H1 (cell line): ENCODE measurements at regions not wholly inside any gene's neighbourhood (a gene's known extent, or its start where the extent isn't known, plus 50 kb on each side); places are given as distances from the start of the nearest gene placed in this dataset.

Source experiments
- CTCF ChIA-PET: fragments of 300-600 bp; sonication (Branson Sonifier 250); formaldehyde crosslinking; loops from one replicate; lab custom pipeline; 2021; ENCODE audit not compliant: partially characterized antibody; lab: Charles Lee
- POLR2A ChIA-PET: fragments of 300-600 bp; sonication (Branson Sonifier 250); formaldehyde crosslinking; loops from one replicate; lab custom pipeline; 2021; ENCODE audit warnings: inconsistent platforms; ENCODE audit not compliant: partially characterized antibody; lab: Charles Lee
- DNase-seq, 2 experiments: peaks; one replicate each; pipeline versions ENCODE4 v3.0.0 to v3.0.0-alpha.2; 2010 to 2022; ENCODE audit warnings: low spot score in 2 of 2, low read depth in 1 of 2, mixed read lengths in 1 of 2
- FAIRE-seq: peaks from 2 replicates; lab custom pipeline; 2011; peaks lifted over from hg19 to GRCh38; lab: Jason Lieb, UNC
- H2AFZ ChIP-seq: 2 replicates; pipeline ENCODE4 v1.8.1; 2012; ENCODE audit warnings: low read length, inconsistent platforms
- H2AK5ac ChIP-seq: 2 replicates; pipeline ENCODE4 v1.6.1; 2013; ENCODE audit warnings: low read depth, low read length
- H2BK120ac ChIP-seq: replicated peaks from 2 replicates; pipeline ENCODE3; 2013; ENCODE audit warnings: low read depth, low read length, inconsistent platforms
- H2BK12ac ChIP-seq: 2 replicates; pipeline ENCODE4 v1.6.1; 2013; ENCODE audit warnings: low read depth, low read length
- H2BK15ac ChIP-seq: 2 replicates; pipeline ENCODE4 v1.6.1; 2013; ENCODE audit warnings: low read length
- H2BK20ac ChIP-seq: 2 replicates; pipeline ENCODE4 v1.6.1; 2013; ENCODE audit warnings: low read length
- H2BK5ac ChIP-seq: 2 replicates; pipeline ENCODE4 v1.6.1; 2013; ENCODE audit warnings: low read depth, low read length
- H3K14ac ChIP-seq: 2 replicates; pipeline ENCODE4 v1.6.1; 2013; ENCODE audit warnings: inconsistent platforms; ENCODE audit not compliant: insufficient read length
- H3K18ac ChIP-seq: 2 replicates; pipeline ENCODE4 v1.6.1; 2013; ENCODE audit warnings: low read length; ENCODE audit errors: extremely low read depth
- H3K23ac ChIP-seq: 2 replicates; pipeline ENCODE4 v1.6.1; 2013; ENCODE audit warnings: inconsistent platforms; ENCODE audit not compliant: insufficient read length
- H3K23me2 ChIP-seq: 2 replicates; pipeline ENCODE4 v1.6.1; 2013; ENCODE audit warnings: low read depth, low read length
- H3K27ac ChIP-seq: 2 replicates; pipeline ENCODE4 v1.6.1; 2011; ENCODE audit warnings: low read depth, low read length, inconsistent platforms
- H3K27me3 ChIP-seq, 4 experiments: replicated peaks in 1 of 4; 1 replicate in 1 of 4; 2 replicates in 3 of 4; pipeline versions ENCODE4 v1.6.1 to v1.8.1; 2011 to 2013; ENCODE audit warnings: low read length in 3 of 4, mild to moderate bottlenecking in 3 of 4, inconsistent platforms in 2 of 4, mixed read lengths in 2 of 4, moderate library complexity in 1 of 4; ENCODE audit not compliant: control insufficient read depth in 3 of 4, insufficient read depth in 3 of 4; ENCODE audit errors: extremely low read depth in 1 of 4
- H3K36me3 ChIP-seq, 4 experiments: 2 replicates each; pipeline versions ENCODE4 v1.6.1 to v1.8.1; 2011 to 2013; ENCODE audit warnings: mild to moderate bottlenecking in 4 of 4, low read length in 3 of 4, moderate library complexity in 2 of 4, control low read depth in 1 of 4, inconsistent platforms in 1 of 4; ENCODE audit not compliant: insufficient read depth in 4 of 4, control insufficient read depth in 2 of 4
- H3K4ac ChIP-seq: replicated peaks from 2 replicates; pipeline ENCODE3; 2013; ENCODE audit warnings: low read length, low read depth, mixed read lengths, inconsistent platforms; ENCODE audit not compliant: insufficient read length
- H3K4me1 ChIP-seq, 4 experiments: replicated peaks in 1 of 4; 1 replicate in 1 of 4; 2 replicates in 3 of 4; pipeline versions ENCODE4 v1.6.1 to v1.8.1; 2011 to 2013; ENCODE audit warnings: low read length in 3 of 4, inconsistent platforms in 2 of 4, mixed read lengths in 1 of 4; ENCODE audit not compliant: insufficient read depth in 4 of 4, control insufficient read depth in 3 of 4
- H3K4me2 ChIP-seq, 2 experiments: 2 replicates each; pipeline versions ENCODE4 v1.6.1 to v1.8.1; 2011 to 2013; ENCODE audit warnings: low read depth in 2 of 2, low read length in 2 of 2, control low read depth in 1 of 2, inconsistent platforms in 1 of 2, mild to moderate bottlenecking in 1 of 2; ENCODE audit not compliant: insufficient read depth in 1 of 2
- H3K4me3 ChIP-seq, 4 experiments: fragments of 200-600, 300-600 bp in 1 of 4; sonication (generic), shearing (Covaris generic), sonication (Bioruptor Twin) in 1 of 4; 2 replicates each; pipeline versions ENCODE4 v1.5.1 to v1.8.1; 2011 to 2016; ENCODE audit warnings: low read length in 4 of 4, low read depth in 3 of 4, control low read depth in 2 of 4, inconsistent platforms in 2 of 4, mild to moderate bottlenecking in 2 of 4, mixed read lengths in 1 of 4, moderate library complexity in 1 of 4; ENCODE audit not compliant: insufficient read depth in 2 of 4; ENCODE audit errors: extremely low read depth in 1 of 4
- H3K56ac ChIP-seq: replicated peaks from 2 replicates; pipeline ENCODE3; 2013; ENCODE audit warnings: low read depth, mild to moderate bottlenecking, mixed read lengths, low read length, inconsistent platforms; ENCODE audit not compliant: insufficient read length
- H3K79me1 ChIP-seq: 2 replicates; pipeline ENCODE4 v1.6.1; 2013; ENCODE audit warnings: low read depth, low read length, control low read depth
- H3K79me2 ChIP-seq, 2 experiments: 2 replicates each; pipeline versions ENCODE4 v1.6.1 to v1.8.1; 2012 to 2013; ENCODE audit warnings: low read length in 2 of 2, mild to moderate bottlenecking in 2 of 2, inconsistent platforms in 1 of 2; ENCODE audit not compliant: insufficient read depth in 2 of 2, control insufficient read depth in 1 of 2
- H3K9ac ChIP-seq, 4 experiments: replicated peaks in 1 of 4; 1 replicate in 1 of 4; 2 replicates in 3 of 4; pipeline versions ENCODE4 v1.6.1 to v1.8.1; 2011 to 2013; ENCODE audit warnings: low read depth in 3 of 4, low read length in 3 of 4, control low read depth in 2 of 4, mild to moderate bottlenecking in 2 of 4, moderate library complexity in 2 of 4, inconsistent platforms in 1 of 4; ENCODE audit errors: extremely low read depth in 1 of 4
- H3K9me3 ChIP-seq, 2 experiments: 2 replicates each; pipeline versions ENCODE4 v1.6.1 to v1.8.1; 2012 to 2013; ENCODE audit warnings: mild to moderate bottlenecking in 2 of 2, moderate library complexity in 2 of 2, control low read depth in 1 of 2, inconsistent platforms in 1 of 2, low read depth in 1 of 2, low read length in 1 of 2, mixed read lengths in 1 of 2; ENCODE audit not compliant: insufficient read depth in 2 of 2
- H4K20me1 ChIP-seq, 2 experiments: replicated peaks in 1 of 2; 2 replicates each; pipeline versions ENCODE3 to v1.8.1; 2011 to 2013; ENCODE audit warnings: inconsistent platforms in 2 of 2, low read length in 2 of 2, mild to moderate bottlenecking in 1 of 2; ENCODE audit not compliant: insufficient read depth in 2 of 2, control insufficient read depth in 1 of 2
- H4K5ac ChIP-seq: 2 replicates; pipeline ENCODE4 v1.6.1; 2013; ENCODE audit warnings: low read length, low read depth, mixed read lengths, inconsistent platforms; ENCODE audit not compliant: insufficient read length
- H4K8ac ChIP-seq: 2 replicates; pipeline ENCODE4 v1.8.0; 2013; ENCODE audit warnings: mild to moderate bottlenecking, moderate library complexity, low read length, inconsistent platforms; ENCODE audit not compliant: insufficient read depth; ENCODE audit errors: extremely low read depth
- H4K91ac ChIP-seq: replicated peaks from 2 replicates; pipeline ENCODE3; 2013; ENCODE audit warnings: low read length, mixed read lengths, inconsistent platforms; ENCODE audit not compliant: insufficient read length
- CBX5 ChIP-seq: fragments of 300-800, 300-1000 bp; sonication (generic); IDR thresholded peaks from 2 replicates; pipeline ENCODE4 v1.7.1; 2016; ENCODE audit warnings: antibody characterized with exemption, low read length, low read depth
- GABPA ChIP-seq: IDR thresholded peaks from 2 replicates; pipeline ENCODE4 v1.6.1; 2011; ENCODE audit warnings: mild to moderate bottlenecking, low read length, moderate library complexity, borderline replicate concordance; ENCODE audit not compliant: insufficient read depth
- JUND ChIP-seq: IDR thresholded peaks from 2 replicates; pipeline ENCODE4 v1.6.1; 2011; ENCODE audit warnings: mild to moderate bottlenecking, improper control_type of control experiment, low read length
- POU5F1 ChIP-seq: IDR thresholded peaks from 2 replicates; pipeline ENCODE4 v1.6.1; 2011; ENCODE audit warnings: low read depth, mild to moderate bottlenecking, low read length, moderate library complexity
- RBBP5 ChIP-seq: IDR thresholded peaks from 2 replicates; pipeline ENCODE4 v1.7.1; 2012; ENCODE audit warnings: low read depth, mild to moderate bottlenecking, inconsistent platforms, low read length, moderate library complexity, borderline replicate concordance
- RNF2 ChIP-seq: fragments of 200-900, 300-1000 bp; sonication (generic); IDR thresholded peaks from 2 replicates; pipeline ENCODE4 v1.7.1; 2016; ENCODE audit warnings: borderline replicate concordance, low read depth, mild to moderate bottlenecking, antibody characterized with exemption, low read length; ENCODE audit not compliant: poor library complexity, severe bottlenecking; ENCODE audit errors: missing control alignments
- SRF ChIP-seq: IDR thresholded peaks from 2 replicates; pipeline ENCODE4 v1.6.1; 2011; ENCODE audit warnings: mild to moderate bottlenecking, low read depth, low read length, moderate library complexity
- whole genome bisulfite sequencing, 2 experiments: shearing (Covaris generic) in 1 of 2; methylation state at CpG; one replicate each; pipeline versions ENCODE4 v1.1.6 to v1.1.7; 2013 to 2015; ENCODE audit warnings: low lambda C conversion rate in 2 of 2, mixed read lengths in 2 of 2, inconsistent platforms in 1 of 2, low coverage in 1 of 2, missing lambda C conversion rate in 1 of 2; ENCODE audit not compliant: insufficient replicate concordance in 2 of 2, insufficient coverage in 1 of 2, insufficient read length in 1 of 2; ENCODE audit errors: extremely low coverage in 1 of 2, missing lambda C conversion rate in 1 of 2; 5-methylcytosine and 5-hydroxymethylcytosine counted together
- TF ChIP-seq, protein P1 (sequence below): IDR thresholded peaks from 2 replicates; pipeline ENCODE4 v1.6.1; 2011; ENCODE audit warnings: low read length, improper control_type of control experiment
- TF ChIP-seq, protein P2 (sequence below), 3 experiments: IDR thresholded peaks; 1 replicate in 2 of 3; 2 replicates in 1 of 3; pipeline versions ENCODE4 v1.5.1 to v1.6.1; 2011; ENCODE audit warnings: low read length in 3 of 3, mild to moderate bottlenecking in 3 of 3, inconsistent platforms in 2 of 3, low read depth in 1 of 3, moderate library complexity in 1 of 3; ENCODE audit not compliant: insufficient read depth in 1 of 3; ENCODE audit errors: control extremely low read depth in 1 of 3

DNA sequence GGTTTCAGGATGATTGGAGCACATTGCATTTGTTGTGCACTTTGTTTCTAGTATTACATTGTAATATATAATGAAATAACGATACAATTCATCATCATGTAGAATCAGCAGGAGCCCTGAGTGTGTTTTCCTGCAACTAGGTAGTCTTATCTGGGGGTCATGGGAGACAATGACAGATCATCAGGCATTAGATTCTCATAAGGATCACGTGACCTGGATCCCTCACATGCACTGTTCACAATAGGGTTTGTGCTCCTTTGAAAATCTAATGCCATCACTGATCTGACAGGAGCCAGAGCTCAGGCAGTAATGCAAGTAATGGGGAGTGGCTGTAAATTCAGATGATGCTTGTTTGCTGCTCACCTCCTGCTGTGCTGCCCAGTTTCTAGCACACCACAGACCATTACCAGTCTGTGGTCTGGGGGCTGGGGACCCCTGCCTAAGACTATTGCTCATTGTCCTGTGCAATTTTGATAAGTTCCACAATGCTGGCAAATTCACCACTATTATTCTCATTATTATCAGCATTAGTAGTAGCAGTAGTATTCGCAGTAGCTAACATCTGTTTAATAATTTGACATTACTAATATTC is 428.7 kb upstream of the TNP1 start:
- Histone ChIP-seq H3K9me3 (peaks cover 16% of the 10 kb centered on the region in 2 experiments), H3K4me3 (no peak overlapping the region), H3K27me3 (no peaks in the 10 kb centered on the region; a peak in 1 of 7 replicates), H2AFZ (no peak overlapping the region), H3K18ac (no peak overlapping the region), H2BK12ac (peak overlapping the region; percentile 52; the same call in 1 of the 2 replicates), H3K23ac (no peak overlapping the region), H3K23me2 (no peaks in the 10 kb centered on the region; the same call in 1 of the 2 replicates), H3K14ac (no peak overlapping the region), H3K79me1 (no peaks in the 10 kb centered on the region), H2AK5ac (peak overlapping the region; percentile 69; the same call in 1 of the 2 replicates), H3K79me2 (no peaks in the 10 kb centered on the region), H3K27ac (no peak overlapping the region), H2BK5ac (no peak overlapping the region), H3K4me2 (no peak overlapping the region), H2BK20ac (no peak overlapping the region), H4K5ac (no peak overlapping the region), H3K9ac (no peak overlapping the region), H2BK15ac (no peak overlapping the region), H3K4me1 (peaks cover 3 to 10% (median 5%) of the 10 kb centered on the region in 4 experiments; a peak in 4 of 7 replicates), H2BK120ac (no peak overlapping the region), H4K20me1 (peaks cover 0 to 2% of the 10 kb centered on the region in 2 experiments), H4K8ac (no peak overlapping the region), H3K4ac (no peak overlapping the region), H3K36me3 (peaks cover 0 to 4% (median 0%) of the 10 kb centered on the region in 4 experiments; a peak in 2 of 8 replicates), H3K56ac (no peak overlapping the region), H4K91ac (no peak overlapping the region)
- no peak for FAIRE-seq
- DNase-seq: no peak
- ChIA-PET POLR2A (no interaction called here), CTCF (interaction anchor here (0.6 kb wide), 2 partner anchors 122 to 380 kb away, joined by 3 read pairs; no protein-coding TSS in a partner anchor)
- WGBS, 2 experiments: 92% methylated on average over 3 of the region's 3 CpGs; no CpG with 5 or more reads in 1 of the 2 experiments
- TF ChIP-seq JUND (no peak), GABPA (no peak), RNF2 (no peak), CBX5 (no peak), RBBP5 (no peak), SRF (no peak), POU5F1 (no peak)
- TF ChIP-seq, protein P1, sequence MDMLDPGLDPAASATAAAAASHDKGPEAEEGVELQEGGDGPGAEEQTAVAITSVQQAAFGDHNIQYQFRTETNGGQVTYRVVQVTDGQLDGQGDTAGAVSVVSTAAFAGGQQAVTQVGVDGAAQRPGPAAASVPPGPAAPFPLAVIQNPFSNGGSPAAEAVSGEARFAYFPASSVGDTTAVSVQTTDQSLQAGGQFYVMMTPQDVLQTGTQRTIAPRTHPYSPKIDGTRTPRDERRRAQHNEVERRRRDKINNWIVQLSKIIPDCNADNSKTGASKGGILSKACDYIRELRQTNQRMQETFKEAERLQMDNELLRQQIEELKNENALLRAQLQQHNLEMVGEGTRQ: no peak
- TF ChIP-seq, protein P2, sequence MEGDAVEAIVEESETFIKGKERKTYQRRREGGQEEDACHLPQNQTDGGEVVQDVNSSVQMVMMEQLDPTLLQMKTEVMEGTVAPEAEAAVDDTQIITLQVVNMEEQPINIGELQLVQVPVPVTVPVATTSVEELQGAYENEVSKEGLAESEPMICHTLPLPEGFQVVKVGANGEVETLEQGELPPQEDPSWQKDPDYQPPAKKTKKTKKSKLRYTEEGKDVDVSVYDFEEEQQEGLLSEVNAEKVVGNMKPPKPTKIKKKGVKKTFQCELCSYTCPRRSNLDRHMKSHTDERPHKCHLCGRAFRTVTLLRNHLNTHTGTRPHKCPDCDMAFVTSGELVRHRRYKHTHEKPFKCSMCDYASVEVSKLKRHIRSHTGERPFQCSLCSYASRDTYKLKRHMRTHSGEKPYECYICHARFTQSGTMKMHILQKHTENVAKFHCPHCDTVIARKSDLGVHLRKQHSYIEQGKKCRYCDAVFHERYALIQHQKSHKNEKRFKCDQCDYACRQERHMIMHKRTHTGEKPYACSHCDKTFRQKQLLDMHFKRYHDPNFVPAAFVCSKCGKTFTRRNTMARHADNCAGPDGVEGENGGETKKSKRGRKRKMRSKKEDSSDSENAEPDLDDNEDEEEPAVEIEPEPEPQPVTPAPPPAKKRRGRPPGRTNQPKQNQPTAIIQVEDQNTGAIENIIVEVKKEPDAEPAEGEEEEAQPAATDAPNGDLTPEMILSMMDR (IDR thresholded peaks at IDR 0.05; ENCODE audit: control extremely low read depth in 1 of 3, insufficient read depth in 1 of 3, low read depth in 1 of 3, low read length in 3 of 3): no peak
